ENCODE measurements at regions not wholly inside any gene's neighbourhood (a gene's known extent, or its start where the extent isn't known, plus 50 kb on each side); places are given as distances from the start of the nearest gene placed in this dataset.

DNA sequence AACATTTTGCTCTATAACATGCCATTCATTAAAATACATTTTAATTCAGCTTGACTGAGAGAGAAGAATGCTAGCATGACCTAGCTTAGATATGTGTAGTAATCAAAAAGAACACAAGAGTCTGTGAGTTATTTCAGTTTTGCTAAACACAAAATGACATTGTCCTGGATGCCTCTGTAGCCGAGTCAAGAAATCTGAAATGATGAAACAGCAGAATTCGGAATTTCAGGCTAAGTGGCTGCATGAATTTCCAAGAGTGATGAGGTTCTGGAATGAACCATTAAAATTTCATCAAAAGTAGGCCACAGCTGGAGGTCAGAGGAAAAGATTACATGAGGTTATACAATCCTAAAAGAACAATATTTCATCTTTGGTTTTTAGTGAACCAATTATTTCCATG is 79.1 kb upstream of the CXADR start:
- Histone ChIP-seq H3K9ac (ENCODE audit: low read length) (no peak overlapping the region), H3K27me3 (ENCODE audit: control insufficient read depth, insufficient read depth, low read length) (no peaks in the 10 kb centered on the region), H3K4me3 (ENCODE audit: low read depth, low read length) (no peak overlapping the region), H3K4me1 (ENCODE audit: control insufficient read depth, insufficient read depth, low read length) (peaks cover 21% of the 10 kb centered on the region), H3K27ac (ENCODE audit: low read depth, low read length) (no peak overlapping the region), H3K9me3 (ENCODE audit: control insufficient read depth, insufficient read depth, low read depth, low read length) (no peaks in the 10 kb centered on the region), H3K36me3 (ENCODE audit: control insufficient read depth, insufficient read depth, low read length) (no peaks in the 10 kb centered on the region)

DNA sequence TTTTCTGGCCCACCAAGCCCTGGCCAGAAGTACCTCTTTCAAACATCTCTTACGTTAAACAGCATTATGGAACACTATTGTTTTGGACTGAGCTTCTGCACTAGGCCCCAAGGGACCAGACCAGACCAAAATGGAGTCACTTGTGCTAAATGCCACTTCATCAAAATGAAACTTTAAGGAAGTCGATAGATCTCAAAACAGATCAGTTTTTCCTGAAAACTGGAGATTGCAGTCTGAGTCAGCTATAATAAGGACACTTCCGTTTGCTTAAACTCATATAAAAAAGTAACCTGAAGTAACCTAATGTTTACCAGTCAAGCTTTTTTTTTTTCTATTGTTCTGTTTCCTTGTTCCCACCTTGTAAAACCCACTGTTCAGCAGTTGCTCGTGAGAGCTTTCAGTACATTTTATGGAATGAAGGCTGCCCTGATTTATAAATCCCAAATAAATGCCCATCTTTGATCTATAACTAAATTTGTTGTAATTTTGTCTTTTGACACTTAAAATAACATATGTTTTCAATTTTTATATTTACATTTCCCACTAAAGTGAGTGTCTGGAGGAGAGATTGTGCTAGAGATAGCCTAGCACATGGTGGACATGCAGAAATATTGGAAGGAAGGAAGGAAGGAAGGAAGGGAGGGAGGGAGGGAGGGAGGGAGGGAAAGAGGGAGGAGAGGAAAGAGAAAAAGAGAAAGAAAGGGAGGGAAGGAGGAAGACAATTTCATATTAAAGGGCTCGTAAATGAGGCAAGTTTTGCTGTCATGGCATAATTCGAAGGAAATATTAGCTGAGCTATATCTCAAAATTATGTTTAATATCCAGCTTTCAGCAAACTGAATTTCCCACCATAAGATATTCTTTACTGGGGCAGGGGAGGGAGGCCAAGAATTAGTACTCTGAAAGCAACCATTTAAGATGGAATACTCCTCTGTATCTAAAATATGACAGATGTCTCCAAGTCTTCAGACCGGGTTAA is 77.0 kb upstream of the CXADR start:
- Histone ChIP-seq H3K4me1 (ENCODE audit: control insufficient read depth, insufficient read depth, low read length) (peaks cover 25% of the 10 kb centered on the region), H3K9me3 (ENCODE audit: control insufficient read depth, insufficient read depth, low read depth, low read length) (no peaks in the 10 kb centered on the region), H3K36me3 (ENCODE audit: control insufficient read depth, insufficient read depth, low read length) (no peaks in the 10 kb centered on the region), H3K27me3 (ENCODE audit: control insufficient read depth, insufficient read depth, low read length) (no peaks in the 10 kb centered on the region), H3K9ac (ENCODE audit: low read length) (no peak overlapping the region), H3K27ac (ENCODE audit: low read depth, low read length) (no peak overlapping the region), H3K4me3 (ENCODE audit: low read depth, low read length) (no peak overlapping the region)

DNA sequence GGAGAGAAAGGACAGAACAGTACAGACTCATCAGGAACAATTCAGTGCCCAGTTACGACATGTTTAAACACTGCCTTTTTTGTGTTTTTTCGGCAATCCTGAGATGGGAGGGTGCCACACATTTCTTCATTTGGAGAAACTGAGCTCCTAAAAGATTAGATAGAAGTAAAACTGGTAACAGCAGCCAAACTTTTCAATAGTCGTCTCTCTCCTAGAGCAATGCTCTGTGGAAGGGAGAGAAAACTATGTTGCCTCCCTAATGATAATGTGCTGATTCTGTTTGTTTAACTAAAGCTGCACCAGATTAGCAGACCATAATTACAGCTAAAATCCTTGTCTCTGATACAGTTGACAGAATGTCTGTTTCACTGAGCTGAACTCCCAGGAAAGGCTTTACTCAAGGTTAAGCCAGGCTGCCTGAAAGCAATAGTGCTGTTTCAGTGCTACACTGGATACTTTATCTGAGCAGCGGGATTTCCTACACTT is 76.2 kb upstream of the CXADR start:
- Histone ChIP-seq H3K9me3 (ENCODE audit: control insufficient read depth, insufficient read depth, low read depth, low read length) (no peaks in the 10 kb centered on the region), H3K27me3 (ENCODE audit: control insufficient read depth, insufficient read depth, low read length) (no peaks in the 10 kb centered on the region), H3K36me3 (ENCODE audit: control insufficient read depth, insufficient read depth, low read length) (no peaks in the 10 kb centered on the region), H3K27ac (ENCODE audit: low read depth, low read length) (no peak overlapping the region), H3K4me3 (ENCODE audit: low read depth, low read length) (no peak overlapping the region), H3K4me1 (ENCODE audit: control insufficient read depth, insufficient read depth, low read length) (peaks cover 25% of the 10 kb centered on the region), H3K9ac (ENCODE audit: low read length) (peak overlapping the region; percentile 24)

DNA sequence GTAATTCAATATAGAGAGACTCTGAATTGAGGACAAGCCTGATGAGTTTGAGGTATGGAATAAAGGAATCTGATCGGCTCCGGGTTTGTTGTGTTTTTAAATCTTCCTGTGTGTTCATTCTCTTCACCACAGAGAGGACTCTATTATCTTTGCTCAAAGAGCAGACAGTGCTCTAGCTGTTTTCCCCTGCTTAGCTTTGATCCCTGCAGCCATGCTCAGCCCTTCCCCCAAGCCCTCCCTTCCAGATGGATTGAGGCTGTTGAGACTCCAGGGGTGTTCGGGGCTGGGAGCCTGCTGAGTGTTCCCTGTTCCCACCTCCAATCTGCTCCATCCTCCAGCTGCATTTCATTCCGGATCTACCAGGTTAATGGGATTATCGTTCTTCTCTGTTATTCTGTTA is 74.2 kb upstream of the CXADR start:
- no peaks in the 10 kb centered on the region for H3K36me3 ChIP-seq (ENCODE audit: control insufficient read depth, insufficient read depth, low read length)
- H3K4me3 ChIP-seq (ENCODE audit: low read depth, low read length), result peak overlapping the region; percentile 34
- peaks cover 29% of the 10 kb centered on the region for H3K4me1 ChIP-seq (ENCODE audit: control insufficient read depth, insufficient read depth, low read length)
- no peaks in the 10 kb centered on the region for H3K27me3 ChIP-seq (ENCODE audit: control insufficient read depth, insufficient read depth, low read length)
- H3K27ac ChIP-seq (ENCODE audit: low read depth, low read length), result no peak overlapping the region
- H3K9me3 ChIP-seq (ENCODE audit: control insufficient read depth, insufficient read depth, low read depth, low read length), result no peaks in the 10 kb centered on the region
- H3K9ac ChIP-seq (ENCODE audit: low read length), result no peak overlapping the region

DNA sequence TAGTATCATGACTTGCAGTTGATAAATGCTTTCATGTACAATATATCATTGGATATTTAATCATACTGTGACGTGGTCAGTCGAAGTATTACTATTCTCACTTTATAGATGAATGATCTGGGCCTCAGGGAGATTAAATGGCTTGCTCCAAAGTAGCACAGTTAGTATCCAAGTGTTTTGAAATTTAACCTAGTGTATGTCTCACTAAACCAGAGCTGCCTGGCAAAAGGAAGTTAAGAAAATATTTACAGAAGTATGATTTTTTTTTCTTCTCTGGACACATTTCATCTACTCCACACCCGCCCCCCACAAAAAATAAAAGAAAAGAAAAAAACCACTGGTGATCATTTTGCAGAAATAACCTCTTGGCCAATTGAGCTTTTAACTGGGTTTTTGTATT is 71.9 kb upstream of the CXADR start:
- Histone ChIP-seq H3K27ac (ENCODE audit: low read depth, low read length) (no peak overlapping the region), H3K9me3 (ENCODE audit: control insufficient read depth, insufficient read depth, low read depth, low read length) (no peaks in the 10 kb centered on the region), H3K4me1 (ENCODE audit: control insufficient read depth, insufficient read depth, low read length) (peaks cover 29% of the 10 kb centered on the region), H3K27me3 (ENCODE audit: control insufficient read depth, insufficient read depth, low read length) (no peaks in the 10 kb centered on the region), H3K9ac (ENCODE audit: low read length) (no peak overlapping the region), H3K36me3 (ENCODE audit: control insufficient read depth, insufficient read depth, low read length) (no peaks in the 10 kb centered on the region), H3K4me3 (ENCODE audit: low read depth, low read length) (no peak overlapping the region)

DNA sequence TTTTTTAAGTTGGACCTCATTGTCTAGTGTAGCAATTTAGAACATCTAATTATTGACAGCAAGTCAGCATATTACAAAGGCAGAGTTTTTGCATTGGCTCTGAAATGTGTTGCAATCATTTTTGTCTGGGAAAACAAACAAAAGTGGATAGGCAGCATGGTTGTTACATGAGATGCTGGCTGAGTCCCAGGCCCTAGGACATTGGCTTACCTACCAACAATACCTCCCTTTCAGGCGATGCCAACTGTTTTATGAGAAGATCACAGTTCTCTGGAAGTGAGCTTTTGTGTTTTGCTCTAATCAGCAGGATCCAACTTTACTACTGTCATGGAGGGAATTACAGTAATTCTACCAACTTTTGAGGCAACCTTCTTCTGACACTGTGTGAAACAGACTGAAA is 71.5 kb upstream of the CXADR start:
- H3K27me3 ChIP-seq (ENCODE audit: control insufficient read depth, insufficient read depth, low read length), result no peaks in the 10 kb centered on the region
- H3K9ac ChIP-seq (ENCODE audit: low read length), result no peak overlapping the region
- H3K36me3 ChIP-seq (ENCODE audit: control insufficient read depth, insufficient read depth, low read length), result no peaks in the 10 kb centered on the region
- H3K4me1 ChIP-seq (ENCODE audit: control insufficient read depth, insufficient read depth, low read length), result peaks cover 29% of the 10 kb centered on the region
- H3K9me3 ChIP-seq (ENCODE audit: control insufficient read depth, insufficient read depth, low read depth, low read length), result no peaks in the 10 kb centered on the region
- H3K4me3 ChIP-seq (ENCODE audit: low read depth, low read length), result no peak overlapping the region
- H3K27ac ChIP-seq (ENCODE audit: low read depth, low read length), result no peak overlapping the region

DNA sequence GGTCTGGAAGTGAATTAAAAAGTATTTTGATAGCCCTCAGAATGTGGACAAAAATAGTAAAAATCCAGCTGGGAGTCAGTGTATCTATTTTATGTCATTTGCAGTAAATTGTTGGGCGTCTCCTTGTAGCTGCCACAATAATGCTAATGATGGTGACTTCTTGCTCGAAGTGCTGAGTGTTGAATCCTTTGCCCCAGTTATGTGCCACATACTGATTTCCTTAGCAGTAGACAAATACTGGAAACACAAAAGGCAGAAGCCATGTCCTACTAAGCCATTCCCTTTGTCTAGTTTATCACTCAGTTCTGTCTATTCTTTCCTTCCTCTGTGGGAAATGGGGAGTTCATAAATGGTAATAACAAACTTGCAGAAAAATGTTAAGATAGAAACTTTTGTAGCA is 70.7 kb upstream of the CXADR start:
- H3K4me1 ChIP-seq (ENCODE audit: control insufficient read depth, insufficient read depth, low read length), result peaks cover 21% of the 10 kb centered on the region
- no peaks in the 10 kb centered on the region for H3K27me3 ChIP-seq (ENCODE audit: control insufficient read depth, insufficient read depth, low read length)
- no peak overlapping the region for H3K9ac ChIP-seq (ENCODE audit: low read length)
- H3K36me3 ChIP-seq (ENCODE audit: control insufficient read depth, insufficient read depth, low read length), result no peaks in the 10 kb centered on the region
- no peaks in the 10 kb centered on the region for H3K9me3 ChIP-seq (ENCODE audit: control insufficient read depth, insufficient read depth, low read depth, low read length)
- H3K4me3 ChIP-seq (ENCODE audit: low read depth, low read length), result no peak overlapping the region
- H3K27ac ChIP-seq (ENCODE audit: low read depth, low read length), result no peak overlapping the region

DNA sequence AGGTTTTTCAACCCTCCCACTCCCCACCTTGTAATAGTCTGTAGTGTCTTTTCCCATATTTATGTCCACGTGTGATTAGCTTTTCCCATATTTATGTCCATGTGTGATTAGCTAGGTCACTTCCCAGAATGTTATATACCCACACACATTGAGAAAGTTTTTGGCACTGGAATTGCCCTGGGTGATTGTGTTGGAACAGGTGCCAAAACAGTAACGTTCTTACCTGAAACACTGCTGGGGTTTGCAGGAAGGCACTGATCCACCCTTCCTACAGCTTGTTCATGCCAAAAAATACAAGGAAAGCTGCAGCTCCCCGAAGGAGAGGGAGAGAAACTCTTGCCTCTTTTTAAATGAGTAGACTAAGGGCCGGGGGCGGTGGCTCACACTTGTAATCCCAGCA is 68.0 kb upstream of the CXADR start:
- H3K27me3 ChIP-seq (ENCODE audit: control insufficient read depth, insufficient read depth, low read length), result no peaks in the 10 kb centered on the region
- H3K27ac ChIP-seq (ENCODE audit: low read depth, low read length), result no peak overlapping the region
- peaks cover 4% of the 10 kb centered on the region; the same call in 1 of the 2 replicates for H3K4me1 ChIP-seq (ENCODE audit: control insufficient read depth, insufficient read depth, low read length)

DNA sequence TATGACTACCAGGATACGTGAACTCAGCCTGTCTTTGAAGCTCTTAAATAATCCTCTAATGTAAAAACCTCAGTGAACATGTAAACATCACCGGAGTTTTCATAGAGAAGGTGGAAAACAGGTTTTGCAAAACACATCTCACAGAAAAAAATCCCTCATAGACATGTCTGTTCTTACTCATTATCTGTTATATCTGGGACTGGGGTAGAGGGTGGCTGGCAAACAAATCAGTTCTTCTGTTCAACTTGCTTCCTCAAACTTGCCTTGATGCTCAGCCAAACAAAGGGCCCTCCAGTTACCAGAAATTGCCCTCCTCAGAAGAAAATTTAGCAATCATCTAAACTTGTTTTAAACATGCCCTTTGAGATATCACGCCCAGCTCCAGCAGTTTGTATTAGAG is 66.1 kb upstream of the CXADR start:
- no peak overlapping the region for H3K9ac ChIP-seq (ENCODE audit: low read length)
- H3K4me1 ChIP-seq (ENCODE audit: control insufficient read depth, insufficient read depth, low read length), result peaks cover 4% of the 10 kb centered on the region; the same call in 1 of the 2 replicates
- no peaks in the 10 kb centered on the region for H3K27me3 ChIP-seq (ENCODE audit: control insufficient read depth, insufficient read depth, low read length)
- no peaks in the 10 kb centered on the region for H3K9me3 ChIP-seq (ENCODE audit: control insufficient read depth, insufficient read depth, low read depth, low read length)
- H3K4me3 ChIP-seq (ENCODE audit: low read depth, low read length), result no peak overlapping the region
- H3K36me3 ChIP-seq (ENCODE audit: control insufficient read depth, insufficient read depth, low read length), result no peaks in the 10 kb centered on the region
- no peak overlapping the region for H3K27ac ChIP-seq (ENCODE audit: low read depth, low read length)

More for the DNA sequence above, 68.0 kb upstream of the CXADR start:
- H3K9ac ChIP-seq (ENCODE audit: low read length), result no peak overlapping the region
- H3K4me3 ChIP-seq (ENCODE audit: low read depth, low read length), result no peak overlapping the region
- H3K9me3 ChIP-seq (ENCODE audit: control insufficient read depth, insufficient read depth, low read depth, low read length), result no peaks in the 10 kb centered on the region
- H3K36me3 ChIP-seq (ENCODE audit: control insufficient read depth, insufficient read depth, low read length), result no peaks in the 10 kb centered on the region

DNA sequence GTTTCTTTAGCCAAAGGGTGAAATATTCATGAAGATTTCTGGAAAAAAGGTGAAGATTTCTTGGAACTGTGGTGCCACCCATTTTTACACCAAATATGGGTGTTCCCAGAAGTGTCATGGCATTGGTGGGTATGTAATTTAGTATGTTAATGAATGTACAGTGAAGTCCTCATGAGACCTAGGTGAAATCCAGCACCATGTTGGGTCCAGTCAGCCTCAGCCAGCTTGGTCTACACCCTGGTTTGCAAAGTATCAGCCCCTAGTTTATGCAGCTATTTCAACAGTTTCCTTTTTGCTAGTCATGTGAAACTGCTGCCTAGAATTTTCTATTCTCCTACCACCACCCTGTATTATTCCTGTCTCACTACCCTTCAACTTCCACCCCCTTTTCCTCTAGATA is 63.1 kb upstream of the CXADR start:
- H3K4me3 ChIP-seq (ENCODE audit: low read depth, low read length), result no peak overlapping the region
- no peak overlapping the region for H3K27ac ChIP-seq (ENCODE audit: low read depth, low read length)
- no peaks in the 10 kb centered on the region for H3K36me3 ChIP-seq (ENCODE audit: control insufficient read depth, insufficient read depth, low read length)
- no peak overlapping the region for H3K9ac ChIP-seq (ENCODE audit: low read length)
- H3K27me3 ChIP-seq (ENCODE audit: control insufficient read depth, insufficient read depth, low read length), result no peaks in the 10 kb centered on the region
- no peaks in the 10 kb centered on the region for H3K9me3 ChIP-seq (ENCODE audit: control insufficient read depth, insufficient read depth, low read depth, low read length)
- no peaks in the 10 kb centered on the region for H3K4me1 ChIP-seq (ENCODE audit: control insufficient read depth, insufficient read depth, low read length)

DNA sequence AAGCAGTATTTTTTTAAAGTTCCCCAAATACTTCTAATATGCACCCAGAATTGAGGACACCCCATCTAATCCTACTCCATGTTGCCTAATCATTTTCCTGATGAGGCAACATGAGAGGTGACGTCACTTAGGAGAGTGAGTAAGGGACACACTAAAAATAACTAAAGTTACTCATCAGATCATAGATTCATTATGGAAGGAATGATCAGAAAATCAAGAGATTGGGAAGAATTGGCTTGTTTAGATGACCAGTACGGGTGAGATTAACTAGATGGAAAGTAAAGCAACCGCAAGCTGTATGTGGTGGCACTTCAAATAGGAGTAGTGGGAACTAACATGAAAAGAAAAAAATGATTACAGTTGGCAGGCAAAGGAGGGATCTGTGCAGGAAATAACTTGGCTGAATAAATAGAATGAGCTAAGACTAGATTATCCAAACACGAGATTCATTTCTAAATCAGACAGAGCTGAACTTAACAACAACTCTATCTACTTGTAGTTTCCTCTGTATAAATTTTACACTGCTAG is 61.4 kb upstream of the CXADR start:
- Histone ChIP-seq H3K4me1 (ENCODE audit: control insufficient read depth, insufficient read depth, low read length) (no peaks in the 10 kb centered on the region), H3K36me3 (ENCODE audit: control insufficient read depth, insufficient read depth, low read length) (no peaks in the 10 kb centered on the region), H3K4me3 (ENCODE audit: low read depth, low read length) (no peak overlapping the region), H3K27ac (ENCODE audit: low read depth, low read length) (no peak overlapping the region), H3K9ac (ENCODE audit: low read length) (no peak overlapping the region), H3K9me3 (ENCODE audit: control insufficient read depth, insufficient read depth, low read depth, low read length) (no peaks in the 10 kb centered on the region), H3K27me3 (ENCODE audit: control insufficient read depth, insufficient read depth, low read length) (no peaks in the 10 kb centered on the region)

All from HUES6 (cell line).